Fibroblast of upper back skin (primary cell): ENCODE measurements at regions not wholly inside any gene's neighbourhood (a gene's known extent, or its start where the extent isn't known, plus 50 kb on each side); places are given as distances from the start of the nearest gene placed in this dataset.
"Not testable (repeated sequence)": the region's sequence is repeated elsewhere in the genome, so short reads cannot be mapped to it uniquely, and the experiment has no call there.

Source experiments
- DNase-seq: peaks from one replicate; pipeline ENCODE4 v3.0.0-alpha.2; 2013

DNA sequence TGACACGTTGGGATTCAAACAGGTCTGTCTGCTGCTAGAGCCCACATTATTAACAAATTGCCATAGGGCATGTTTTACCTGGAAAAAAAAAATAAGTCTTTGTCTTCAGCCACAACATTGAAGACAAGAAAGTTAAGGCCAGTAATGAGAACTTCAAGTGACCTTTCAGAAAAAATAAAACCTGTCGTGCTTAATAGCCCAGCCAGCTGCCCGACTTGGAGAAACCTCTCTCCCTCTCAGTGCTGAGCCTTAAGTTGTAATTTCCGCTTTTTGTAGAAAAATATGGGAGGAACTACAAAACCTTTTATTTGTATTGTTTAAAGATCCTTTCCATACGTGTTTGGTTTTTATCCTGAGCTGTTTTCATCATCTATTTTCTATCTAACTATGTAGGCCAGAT, 454.3 kb upstream of the SLITRK6 start:
- DNase-seq = not testable (repeated sequence)

DNA sequence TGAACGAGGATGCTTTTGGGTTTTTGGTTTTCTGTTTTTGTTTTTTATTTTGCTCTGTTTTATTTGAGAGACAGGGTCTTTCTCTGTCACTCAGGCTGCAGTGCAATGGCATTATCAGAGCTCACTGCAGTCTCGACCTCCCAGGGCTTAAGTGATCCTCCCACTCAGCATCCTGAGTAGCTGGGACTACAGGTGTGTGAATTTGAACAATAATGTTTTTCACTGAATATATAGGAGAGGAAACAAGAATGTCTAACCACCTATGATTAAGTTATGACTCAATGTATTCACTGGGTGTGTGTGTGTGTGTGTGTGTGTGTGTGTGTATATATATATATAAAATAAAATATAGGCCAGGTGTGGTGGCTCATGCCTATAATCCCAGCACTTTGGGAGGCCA, 456.6 kb upstream of the SLITRK6 start:
- DNase-seq = not testable (repeated sequence)

DNA sequence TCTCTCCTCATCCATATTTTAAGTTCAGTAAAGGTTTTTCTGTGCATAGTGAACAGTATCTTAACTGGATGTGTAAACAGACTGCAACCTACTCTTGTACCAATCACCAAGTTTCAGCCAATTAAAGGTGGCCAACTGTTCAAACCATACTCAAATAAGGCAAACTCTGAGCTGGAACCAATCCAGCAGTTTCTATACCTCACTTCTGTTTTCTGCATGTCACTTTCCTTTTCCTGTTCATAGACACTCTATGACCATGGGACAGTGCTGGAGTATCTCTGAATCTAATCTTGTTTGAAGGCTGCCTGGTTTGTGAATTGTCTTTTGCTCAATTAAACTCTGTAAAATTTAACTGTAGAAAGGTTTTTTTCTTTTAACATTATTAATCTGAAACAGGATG, 470.3 kb upstream of the SLITRK6 start:
- no peak for DNase-seq

DNA sequence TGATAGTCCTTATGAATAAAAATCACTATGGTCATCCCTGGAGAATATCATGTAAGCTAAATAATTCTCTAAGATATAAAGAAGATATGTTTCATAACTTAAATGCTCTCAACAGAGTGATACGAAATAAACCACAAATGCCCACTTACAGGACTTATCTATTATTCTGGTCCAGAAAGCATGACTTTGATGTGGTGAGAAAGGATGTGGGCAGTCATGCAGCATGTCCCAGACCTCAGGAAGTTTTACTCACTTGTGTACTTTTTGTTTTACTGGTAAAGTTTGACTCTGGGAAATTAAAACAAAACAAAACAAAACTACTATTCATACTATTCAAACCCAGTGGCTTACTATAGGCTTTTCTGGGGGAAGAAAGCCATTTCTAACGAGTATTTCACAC, 483.2 kb upstream of the SLITRK6 start:
- peak; percentile 0 for DNase-seq

DNA sequence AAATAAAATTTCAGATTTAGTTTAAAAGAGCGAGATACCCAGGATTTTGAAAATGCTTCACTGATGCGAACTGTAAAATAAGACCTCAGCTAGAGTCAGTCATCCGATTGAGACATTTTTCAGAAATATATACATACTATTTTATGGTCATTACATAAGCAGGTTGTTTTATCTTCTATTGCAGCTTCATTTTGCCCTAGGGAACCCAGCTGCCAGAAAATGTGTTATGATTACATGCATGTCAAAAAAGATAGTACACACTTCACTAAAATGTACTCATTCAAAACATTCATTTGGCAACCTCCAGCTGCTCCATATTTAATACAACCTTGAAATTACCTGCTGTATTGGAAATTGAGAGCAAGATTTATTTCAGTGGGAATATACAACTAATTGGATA, 483.8 kb upstream of the SLITRK6 start:
- DNase-seq = no peak

DNA sequence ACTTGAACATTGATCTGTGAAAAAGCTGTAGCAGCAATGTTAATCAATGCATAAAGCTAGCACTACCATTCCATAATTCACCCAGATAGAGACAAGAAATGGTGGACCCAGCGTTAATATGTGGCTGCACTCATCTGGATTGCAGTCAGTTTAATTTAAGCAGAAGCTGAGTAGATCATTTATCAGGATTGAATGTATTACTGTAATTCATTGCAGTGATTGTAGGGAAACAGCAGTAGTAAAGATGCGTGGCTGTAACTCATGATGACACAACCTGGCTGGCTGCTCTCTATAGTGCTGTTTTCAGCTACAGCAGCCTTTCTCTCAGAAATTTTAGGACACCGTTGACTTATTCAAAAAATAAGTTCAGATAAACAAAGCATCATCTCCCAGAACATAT, 499.5 kb upstream of the SLITRK6 start:
- DNase-seq = no peak

DNA sequence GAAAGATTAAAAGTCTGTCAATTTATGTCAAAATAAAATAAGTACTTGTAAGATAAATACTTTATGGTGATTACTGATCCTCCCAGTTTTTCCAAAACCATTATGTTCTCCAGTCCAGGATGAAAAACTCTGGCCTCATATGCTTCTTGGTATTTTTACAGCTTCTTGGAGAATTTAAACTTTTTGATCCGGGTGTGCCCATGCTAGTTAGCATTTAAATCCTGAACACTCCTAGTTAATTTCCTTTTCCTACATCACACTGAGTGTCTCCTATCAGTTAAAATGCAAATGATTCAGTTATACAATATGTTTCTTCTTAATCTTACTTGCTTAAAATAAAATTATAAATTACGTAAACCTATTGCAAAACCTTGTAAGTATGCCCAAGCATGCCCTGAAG, 499.9 kb upstream of the SLITRK6 start:
- no peak for DNase-seq

DNA sequence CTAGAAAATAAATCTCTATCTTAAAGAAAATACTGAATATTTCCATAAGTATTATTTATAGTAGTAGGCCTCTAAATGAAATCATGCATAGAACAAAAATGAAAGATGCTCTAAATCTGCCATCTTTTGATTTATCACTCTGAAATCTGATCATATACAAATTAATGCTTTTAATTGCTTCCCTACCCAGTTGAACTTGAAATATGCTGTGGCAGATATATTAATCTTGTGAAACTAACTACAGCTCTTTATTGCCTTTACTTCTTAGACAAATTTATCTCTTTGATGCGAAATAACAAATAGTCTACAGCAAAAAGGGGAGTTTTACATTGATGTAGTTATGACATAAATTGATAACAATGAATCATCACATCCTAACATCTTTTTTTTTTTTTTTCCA, 510.7 kb upstream of the SLITRK6 start:
- DNase-seq = no peak

DNA sequence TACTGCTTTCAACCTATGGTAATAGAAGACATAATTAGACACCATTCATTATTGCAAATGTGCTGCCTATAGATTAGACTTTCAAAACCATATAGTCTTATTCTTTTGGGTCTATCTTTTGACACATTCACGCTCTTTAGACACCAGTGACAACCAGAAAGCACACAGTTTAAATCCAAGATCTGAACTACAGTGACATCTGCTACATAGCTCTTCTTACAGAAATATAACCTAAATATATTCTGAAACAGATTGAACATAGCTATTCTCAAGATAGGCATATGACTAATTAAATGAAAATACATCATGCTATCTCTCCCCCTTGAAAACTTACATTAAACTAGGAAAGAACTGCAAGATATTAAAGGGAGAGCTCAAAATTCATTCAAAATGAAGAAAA, 514.2 kb upstream of the SLITRK6 start:
- DNase-seq = no peak

DNA sequence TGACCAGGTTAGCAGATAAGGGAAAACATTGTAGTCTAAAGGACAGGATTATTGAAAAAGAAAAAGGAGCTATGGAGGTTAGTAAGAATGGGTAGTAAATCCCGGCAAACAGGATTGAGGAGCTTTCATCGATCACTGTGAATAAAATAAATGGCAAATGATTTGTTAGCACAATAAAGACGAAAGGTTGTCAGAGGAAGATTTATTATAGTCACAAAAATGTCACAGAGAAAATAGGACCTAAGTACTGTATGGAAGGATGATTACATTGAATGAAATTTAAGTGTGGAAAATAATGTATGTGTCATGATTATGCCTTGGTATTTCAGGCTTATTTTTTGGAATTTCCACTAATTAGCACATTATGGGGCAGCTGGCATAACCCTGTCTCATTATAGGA, 519.2 kb upstream of the SLITRK6 start:
- DNase-seq = no peak

DNA sequence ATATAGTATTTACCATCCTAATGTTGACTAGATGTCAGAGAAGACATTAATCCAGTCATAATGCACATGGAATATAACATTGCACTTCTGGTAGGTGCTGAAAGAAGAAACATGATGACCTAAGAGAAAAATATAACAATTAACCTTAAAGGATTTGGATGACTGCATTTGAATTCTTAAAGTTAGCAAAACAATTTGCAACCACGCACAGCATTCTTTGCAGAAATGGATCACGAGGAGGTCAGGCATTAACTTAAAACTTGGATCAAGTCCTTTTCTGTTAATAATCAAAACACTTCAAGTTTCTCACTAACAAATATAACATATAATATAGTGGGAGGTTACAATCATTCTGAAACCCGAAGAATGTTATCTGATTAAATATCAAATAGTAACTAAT, 525.0 kb upstream of the SLITRK6 start:
- no peak for DNase-seq

DNA sequence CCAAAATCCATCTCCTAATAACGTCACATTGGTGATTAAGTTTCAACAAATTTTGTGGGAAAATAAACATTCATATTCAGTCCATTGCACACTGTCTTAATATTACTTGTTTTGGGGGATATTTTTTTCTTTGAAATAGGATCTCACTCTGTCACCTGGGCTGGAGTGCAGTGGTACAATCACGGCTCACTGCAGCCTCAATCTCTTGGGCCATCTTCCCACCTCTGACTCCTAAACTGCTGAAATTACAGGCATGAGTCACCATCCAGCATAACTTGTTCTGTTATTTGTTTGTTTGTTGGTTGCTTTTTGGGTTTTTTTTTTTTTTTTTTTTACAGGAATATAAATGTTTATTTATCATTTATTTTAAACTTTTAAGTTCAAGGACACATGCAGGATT, 556.1 kb upstream of the SLITRK6 start:
- no peak for DNase-seq

DNA sequence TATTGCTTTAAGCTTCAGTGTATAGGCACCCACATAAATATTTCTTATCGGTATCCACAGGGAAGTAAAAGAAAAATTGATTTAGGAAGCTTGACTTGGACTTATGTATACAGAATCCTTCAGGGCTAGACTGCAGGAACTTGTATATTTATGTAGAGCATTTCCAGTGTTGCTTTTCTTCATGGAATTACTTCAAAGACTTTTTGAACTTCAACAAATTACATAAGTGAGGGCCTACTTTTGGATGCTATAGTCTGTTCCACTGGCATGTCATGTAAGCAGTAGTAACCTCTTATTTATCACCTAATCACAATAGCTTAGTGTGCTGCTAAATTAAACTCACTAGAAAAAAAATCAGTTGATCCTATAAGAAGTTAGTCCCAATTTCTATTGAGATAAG, 557.9 kb upstream of the SLITRK6 start:
- DNase-seq = no peak

DNA sequence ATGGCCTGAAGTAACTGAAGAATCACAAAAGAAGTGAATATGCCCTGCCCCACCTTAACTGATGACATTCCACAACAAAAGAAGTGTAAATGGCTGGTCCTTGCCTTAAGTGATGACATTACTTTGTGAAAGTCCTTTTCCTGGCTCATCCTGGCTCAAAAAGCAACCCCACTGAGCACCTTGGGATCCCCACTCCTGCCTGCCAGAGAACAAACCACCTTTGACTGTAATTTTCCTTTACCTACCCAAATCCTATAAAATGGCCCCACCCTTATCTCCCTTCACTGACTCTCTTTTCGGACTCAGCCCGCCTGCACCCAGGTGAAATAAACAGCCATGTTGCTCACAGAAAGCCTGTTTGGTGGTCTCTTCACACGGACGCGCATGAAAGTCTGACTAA, 564.5 kb upstream of the SLITRK6 start:
- DNase-seq = not testable (repeated sequence)

DNA sequence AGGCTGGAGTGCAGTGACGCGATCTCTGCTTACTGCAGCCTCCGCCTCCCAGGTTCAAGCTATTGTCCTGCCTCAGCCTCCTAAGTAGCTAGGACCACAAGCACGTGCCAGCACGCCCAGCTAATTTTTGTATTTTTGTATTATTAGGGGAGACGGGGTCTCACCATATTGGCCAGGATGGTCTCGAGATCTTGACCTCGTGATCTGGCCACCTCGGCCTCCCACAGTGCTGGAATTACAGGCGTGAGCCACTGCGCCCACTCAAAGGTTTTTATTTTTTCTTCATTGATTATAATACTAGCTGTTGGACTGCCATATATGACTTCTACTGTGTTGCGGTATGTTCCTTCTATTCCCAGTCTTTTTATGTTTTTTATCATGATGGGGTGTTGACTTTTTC, 569.7 kb upstream of the SLITRK6 start:
- no peak for DNase-seq

DNA sequence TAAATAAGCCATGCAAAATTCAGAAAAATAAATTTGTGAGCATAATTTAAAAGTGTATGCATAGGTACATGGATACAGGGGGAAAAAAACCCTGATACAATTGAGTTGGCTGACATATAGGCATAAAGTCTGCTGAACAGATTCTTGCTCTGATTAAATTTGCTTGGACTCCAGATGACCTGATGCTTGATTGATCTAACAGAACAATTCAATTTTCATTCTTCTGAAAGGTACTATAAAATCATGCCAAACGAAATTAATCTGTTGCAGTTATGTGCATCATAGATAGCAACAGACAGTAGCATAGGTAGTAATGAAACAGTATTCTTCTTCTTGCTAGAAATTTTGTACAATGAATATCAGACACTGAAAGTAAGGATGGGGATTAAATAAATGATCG, 578.2 kb upstream of the SLITRK6 start:
- DNase-seq = no peak

DNA sequence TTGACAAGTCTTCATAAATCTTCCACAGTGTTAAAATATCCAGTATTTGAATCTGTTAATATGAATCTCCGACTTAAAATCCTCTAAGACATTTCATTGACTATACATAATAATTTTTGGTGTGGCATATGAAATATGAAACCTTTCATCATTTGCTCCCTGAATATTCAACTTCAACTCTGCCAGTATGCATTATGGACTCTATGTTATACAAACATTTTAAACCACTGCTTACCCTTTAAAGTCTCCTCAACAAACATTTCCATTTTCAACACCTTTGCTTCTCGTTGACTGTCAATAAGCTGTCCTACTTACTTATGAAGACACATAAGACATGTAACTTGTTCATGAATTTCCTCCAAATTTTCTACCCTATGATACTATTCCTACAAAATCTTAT, 579.4 kb upstream of the SLITRK6 start:
- no peak for DNase-seq

DNA sequence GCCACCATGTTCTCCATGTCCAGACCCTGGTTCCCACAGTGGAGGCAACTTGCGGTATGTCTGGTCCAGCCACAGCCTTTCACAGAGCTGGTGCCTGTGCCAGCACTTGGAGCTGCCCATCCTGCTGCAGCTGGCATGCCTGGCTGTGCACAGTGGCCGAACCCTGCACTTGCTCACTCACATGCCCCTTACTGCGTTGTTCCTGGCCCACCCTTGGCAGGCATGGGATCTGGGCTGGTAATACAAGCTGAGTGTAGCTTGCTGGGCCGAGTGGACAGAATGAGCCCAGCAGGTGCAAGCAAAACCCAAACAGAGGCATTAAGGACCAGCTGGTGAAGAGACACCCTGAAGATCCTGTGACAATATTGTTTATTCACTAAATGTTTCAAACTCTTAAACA, 583.9 kb upstream of the SLITRK6 start:
- DNase-seq = no peak

DNA sequence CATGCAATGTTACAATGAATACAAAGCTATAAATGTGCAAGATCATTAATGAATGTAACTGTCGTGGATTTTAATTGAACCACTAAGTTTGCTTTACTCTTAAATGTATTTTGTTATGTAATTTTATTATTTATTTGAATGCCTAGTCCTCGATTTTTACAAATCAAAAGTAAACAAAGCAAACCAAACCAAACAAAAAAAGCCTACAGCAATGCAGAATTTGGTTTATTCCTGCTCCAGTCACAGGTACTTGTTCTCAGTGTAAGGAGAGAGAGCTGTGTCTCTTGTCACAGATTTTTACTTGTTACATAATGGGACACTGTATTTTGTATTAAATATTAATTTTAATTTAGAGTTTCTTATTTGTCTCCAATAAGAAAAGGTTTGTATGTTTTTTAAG, 584.3 kb upstream of the SLITRK6 start:
- no peak for DNase-seq

DNA sequence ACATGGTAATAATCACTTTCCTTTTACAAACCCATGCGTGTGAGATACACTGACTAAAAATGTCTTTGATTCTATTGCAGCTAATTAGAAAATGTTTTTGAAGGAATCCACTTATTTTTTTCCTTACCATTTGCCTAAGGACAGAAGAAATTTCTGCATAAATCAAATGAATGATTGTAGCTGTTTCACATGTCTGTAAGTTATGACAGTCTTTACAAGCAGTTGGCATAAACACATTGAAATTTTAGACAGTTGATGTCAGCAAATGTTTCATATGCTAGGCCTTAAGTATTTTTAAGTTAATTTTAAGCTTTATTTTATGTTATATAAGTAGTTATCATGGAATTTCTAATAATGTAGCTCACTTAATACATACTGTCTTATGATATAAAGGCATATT, 598.4 kb upstream of the SLITRK6 start:
- no peak for DNase-seq

DNA sequence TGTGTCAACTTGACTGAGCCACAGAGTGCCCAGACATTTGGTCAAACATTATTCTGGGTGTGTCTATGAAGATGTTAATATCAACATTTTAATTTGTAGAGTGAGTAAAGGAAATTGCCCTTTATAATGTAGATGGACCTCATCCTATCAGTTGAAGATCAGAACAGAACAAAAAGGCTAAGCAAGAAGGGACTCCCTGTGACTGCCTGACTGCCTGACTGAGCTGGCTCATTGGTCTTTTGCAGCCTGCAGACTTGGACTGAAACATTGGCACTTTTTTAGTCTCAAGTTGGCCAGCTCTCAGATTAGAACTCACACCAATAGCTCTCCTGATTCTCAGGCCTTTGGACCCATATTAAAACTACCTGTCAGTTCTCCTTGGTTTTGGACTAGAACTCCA, 600.4 kb upstream of the SLITRK6 start:
- DNase-seq = no peak

DNA sequence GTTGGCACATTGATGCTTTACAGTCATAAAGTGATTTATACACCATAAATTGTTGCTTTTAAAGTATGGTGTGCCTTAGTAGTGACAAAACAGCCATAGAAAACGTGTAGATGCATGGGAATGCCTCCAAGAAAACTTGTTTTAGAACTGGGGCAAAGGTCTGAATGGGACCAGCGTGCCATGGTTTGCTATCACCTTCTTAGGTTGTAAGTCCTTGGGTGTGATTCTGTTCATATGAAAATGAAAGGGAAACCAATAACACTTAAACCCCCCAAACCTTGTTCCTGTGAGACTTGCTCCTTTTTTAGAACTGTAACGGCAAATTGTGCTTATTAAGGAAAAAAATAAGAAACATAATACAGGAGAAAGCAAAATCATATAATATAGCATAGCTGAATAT, 603.3 kb upstream of the SLITRK6 start:
- no peak for DNase-seq

DNA sequence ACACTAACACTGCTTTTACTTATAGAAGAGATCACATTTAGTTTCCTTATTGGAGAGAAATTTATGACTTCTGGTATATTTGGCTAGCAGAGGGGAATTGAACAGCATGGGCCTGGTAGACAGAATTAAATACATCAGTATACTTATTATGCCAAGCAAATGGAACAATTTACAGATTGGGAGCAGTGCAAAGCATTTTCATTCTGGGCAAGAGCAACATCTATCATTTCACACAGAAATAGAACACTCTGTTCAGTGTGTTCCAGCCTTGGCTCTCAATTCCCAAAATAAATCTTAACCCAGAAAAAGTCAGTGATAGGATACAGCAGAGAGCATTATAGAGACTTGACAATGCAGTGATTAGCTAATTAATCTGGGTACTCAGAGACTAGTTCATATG, 604.0 kb upstream of the SLITRK6 start:
- DNase-seq = no peak

DNA sequence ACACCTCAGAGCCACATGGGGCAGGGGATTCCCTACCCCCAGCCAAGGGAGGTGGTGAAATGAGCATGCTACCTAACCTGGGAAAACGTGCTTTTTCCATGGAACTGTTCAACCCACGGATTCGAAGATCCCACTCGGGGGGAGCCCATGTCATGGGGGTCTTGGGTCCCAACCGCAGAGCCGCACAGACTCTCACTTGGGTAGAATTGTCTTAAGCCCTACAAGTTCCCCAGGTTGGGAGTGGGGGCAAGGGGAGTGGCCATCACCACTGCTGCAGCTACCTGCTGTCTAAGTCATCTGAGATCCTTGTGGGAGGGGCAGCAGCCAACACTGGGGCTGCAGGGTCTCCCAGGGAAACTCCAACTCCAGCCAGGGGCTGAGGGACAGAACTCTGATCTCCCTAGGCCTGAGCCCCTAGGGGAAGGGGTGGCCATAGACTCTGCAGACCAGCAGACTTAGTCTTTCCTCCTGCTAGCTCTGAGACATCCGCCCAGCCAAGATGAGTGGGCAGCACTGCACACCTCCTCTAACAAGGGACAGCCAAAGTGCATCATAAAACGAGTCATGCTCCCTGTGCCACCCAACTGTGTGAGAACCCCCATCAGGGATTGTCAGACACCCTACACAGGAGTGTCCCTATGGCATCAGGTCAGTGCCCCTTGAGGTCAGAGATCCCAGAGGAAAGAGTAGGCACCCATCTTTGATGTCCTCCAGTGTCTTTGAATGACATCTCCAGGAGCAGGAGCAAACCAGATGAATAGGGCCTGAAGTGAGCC, 610.4 kb upstream of the SLITRK6 start:
- DNase-seq = no peak

DNA sequence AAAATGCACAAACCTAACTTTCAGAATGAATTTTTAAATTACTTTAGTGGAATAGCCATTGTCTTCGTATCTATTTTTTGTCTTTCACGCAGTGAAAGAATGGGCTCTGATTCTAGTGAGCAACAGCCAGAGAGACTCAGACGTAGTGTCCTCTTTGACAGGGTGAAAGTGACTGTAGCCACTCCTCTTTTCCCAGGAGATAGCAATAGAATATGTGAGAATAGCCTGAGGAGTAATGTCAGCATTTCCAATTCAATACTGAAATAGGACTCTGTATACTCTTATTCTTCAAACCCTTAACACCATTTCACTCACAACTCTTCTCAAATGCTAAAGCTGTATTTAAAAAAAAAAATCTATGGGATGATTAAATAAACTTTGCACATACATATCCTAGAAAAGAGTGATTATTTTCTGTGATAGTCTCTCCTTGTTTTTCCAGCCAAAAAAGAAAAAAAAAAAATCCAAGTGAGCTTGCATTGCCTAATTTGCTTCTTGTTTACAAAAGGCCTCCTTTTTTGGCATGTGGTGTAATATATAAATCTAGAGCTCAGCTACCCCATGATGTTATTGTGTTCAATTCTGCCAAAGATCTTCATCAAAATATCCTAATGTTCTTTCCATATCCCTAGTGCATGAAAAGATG, 626.1 kb upstream of the SLITRK6 start:
- DNase-seq = no peak
